ENCODE measurements at regions not wholly inside any gene's neighbourhood (a gene's known extent, or its start where the extent isn't known, plus 50 kb on each side); places are given as distances from the start of the nearest gene placed in this dataset.

DNA sequence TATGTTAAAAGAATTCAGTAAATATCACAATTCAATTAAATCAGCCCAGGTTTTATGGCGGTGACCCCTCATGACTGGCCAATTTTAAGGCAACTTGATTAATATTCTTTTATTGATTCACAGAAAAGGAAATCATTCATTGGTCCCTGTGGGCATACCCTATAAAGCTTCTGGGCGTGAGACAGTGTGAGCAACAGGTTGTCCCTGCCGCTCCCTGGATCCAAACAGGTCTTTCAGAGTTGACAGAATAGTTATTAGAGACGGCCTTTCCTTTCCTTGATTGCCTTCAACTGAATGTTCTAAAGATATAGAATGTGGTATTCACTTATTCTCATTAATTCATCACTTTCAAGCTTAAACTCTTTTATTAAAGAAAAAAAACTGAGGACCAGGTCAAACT lies 433.9 kb downstream of the KCNJ2 start:
- TF ChIP-seq, protein P1, sequence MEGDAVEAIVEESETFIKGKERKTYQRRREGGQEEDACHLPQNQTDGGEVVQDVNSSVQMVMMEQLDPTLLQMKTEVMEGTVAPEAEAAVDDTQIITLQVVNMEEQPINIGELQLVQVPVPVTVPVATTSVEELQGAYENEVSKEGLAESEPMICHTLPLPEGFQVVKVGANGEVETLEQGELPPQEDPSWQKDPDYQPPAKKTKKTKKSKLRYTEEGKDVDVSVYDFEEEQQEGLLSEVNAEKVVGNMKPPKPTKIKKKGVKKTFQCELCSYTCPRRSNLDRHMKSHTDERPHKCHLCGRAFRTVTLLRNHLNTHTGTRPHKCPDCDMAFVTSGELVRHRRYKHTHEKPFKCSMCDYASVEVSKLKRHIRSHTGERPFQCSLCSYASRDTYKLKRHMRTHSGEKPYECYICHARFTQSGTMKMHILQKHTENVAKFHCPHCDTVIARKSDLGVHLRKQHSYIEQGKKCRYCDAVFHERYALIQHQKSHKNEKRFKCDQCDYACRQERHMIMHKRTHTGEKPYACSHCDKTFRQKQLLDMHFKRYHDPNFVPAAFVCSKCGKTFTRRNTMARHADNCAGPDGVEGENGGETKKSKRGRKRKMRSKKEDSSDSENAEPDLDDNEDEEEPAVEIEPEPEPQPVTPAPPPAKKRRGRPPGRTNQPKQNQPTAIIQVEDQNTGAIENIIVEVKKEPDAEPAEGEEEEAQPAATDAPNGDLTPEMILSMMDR (conservative IDR thresholded peaks at IDR 0.05) = no peak
- no peak for TF ChIP-seq ZFX (IDR thresholded peaks at IDR 0.05)
